ENCODE measurements at regions not wholly inside any gene's neighbourhood (a gene's known extent, or its start where the extent isn't known, plus 50 kb on each side); places are given as distances from the start of the nearest gene placed in this dataset.

DNA sequence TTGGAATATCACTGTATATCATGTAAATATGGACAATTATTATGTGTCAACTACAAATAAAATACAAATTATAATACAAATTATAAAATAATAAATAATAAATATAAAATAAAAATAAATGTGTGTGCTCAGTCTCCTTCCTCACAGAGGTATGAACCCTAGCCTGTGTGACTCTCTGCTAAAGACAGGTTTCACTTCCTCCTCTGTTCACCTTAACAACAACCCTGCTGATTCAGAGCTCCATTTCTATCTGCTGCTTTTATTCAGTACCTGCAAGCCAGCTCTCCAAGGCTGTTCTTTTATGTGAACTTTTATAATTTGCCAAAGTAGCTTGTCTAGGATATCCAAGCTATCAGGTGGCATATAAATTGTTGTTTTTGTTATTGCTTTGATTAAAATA is 610.7 kb upstream of the GRM7 start:
- intact Hi-C loops (cut with micrococcal nuclease): no loop called here
- H3K4me2 ChIP-seq (ENCODE audit: insufficient read depth, low read length): no peak overlapping the region
- no peaks in the 10 kb centered on the region for H3K79me2 ChIP-seq (ENCODE audit: control insufficient read depth, insufficient read depth, low read length)
- no peak overlapping the region for H3K4me3 ChIP-seq (replicated peaks in 1 of 3; ENCODE audit: insufficient read depth in 1 of 3, low read depth in 1 of 3, low read length in 3 of 3)
- no peak for FAIRE-seq
- POLR2A ChIA-PET: no interaction called here
- H3K9me3 ChIP-seq (replicated peaks; ENCODE audit: control insufficient read depth, insufficient read depth, low read length): peaks cover 1% of the 10 kb centered on the region
- H2AFZ ChIP-seq (ENCODE audit: low read depth, low read length): no peak overlapping the region
- DNase-seq (ENCODE audit: low read depth, low spot score): no peak
- H3K9ac ChIP-seq (replicated peaks; ENCODE audit: extremely low read depth, insufficient read depth, low read length): no peak overlapping the region
- H4K20me1 ChIP-seq (replicated peaks; ENCODE audit: control insufficient read depth, extremely low read depth, insufficient read depth, low read length): no peaks in the 10 kb centered on the region
- no peak overlapping the region for H3K27ac ChIP-seq (ENCODE audit: insufficient read depth, low read depth, low read length)
- H3K27me3 ChIP-seq (ENCODE audit: control insufficient read depth in 2 of 2, insufficient read depth in 2 of 2, low read length in 2 of 2): no peaks in the 10 kb centered on the region
- dilution Hi-C loops (cut with MboI; ENCODE audit: extremely low pct_ligation_motif_present, low sequenced_read_pairs): no loop called here
- BruUV-seq (replicated peaks): no TSS peak
- H3K4me1 ChIP-seq (ENCODE audit: control insufficient read depth, extremely low read depth, insufficient read depth, low read length): no peaks in the 10 kb centered on the region
- CTCF ChIA-PET: no interaction called here
- no peaks in the 10 kb centered on the region for H3K36me3 ChIP-seq (ENCODE audit: control insufficient read depth in 2 of 2, extremely low read depth in 1 of 2, insufficient read depth in 2 of 2, low read length in 2 of 2)
- no peaks in the 10 kb centered on the region for H3K9me1 ChIP-seq (replicated peaks; ENCODE audit: control insufficient read depth, extremely low read depth, insufficient read depth, low read length)
- TF ChIP-seq EZH2 (IDR thresholded peaks at IDR 0.05; ENCODE audit: borderline replicate concordance, low read depth, low read length, severe bottlenecking): no peak
- TF ChIP-seq POLR2AphosphoS5 (IDR thresholded peaks at IDR 0.05; ENCODE audit: insufficient read depth, low read depth, low read length): no peak
- TF ChIP-seq POLR2A (IDR thresholded peaks at IDR 0.05; ENCODE audit: low read depth, low read length): no peak
- no peak for TF ChIP-seq CTCF (IDR thresholded peaks at IDR 0.05; ENCODE audit: extremely low read depth in 1 of 2, insufficient read depth in 1 of 2, low read depth in 1 of 2, low read length in 2 of 2)
- no peak for TF ChIP-seq MYC (IDR thresholded peaks at IDR 0.05; ENCODE audit: low read depth, low read length)
- TF ChIP-seq, protein P1, sequence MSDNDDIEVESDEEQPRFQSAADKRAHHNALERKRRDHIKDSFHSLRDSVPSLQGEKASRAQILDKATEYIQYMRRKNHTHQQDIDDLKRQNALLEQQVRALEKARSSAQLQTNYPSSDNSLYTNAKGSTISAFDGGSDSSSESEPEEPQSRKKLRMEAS (IDR thresholded peaks at IDR 0.05; ENCODE audit: insufficient read depth, insufficient read length): no peak
- TF ChIP-seq FOS (IDR thresholded peaks at IDR 0.05; ENCODE audit: borderline replicate concordance, insufficient read depth, low read length): no peak
- TF ChIP-seq GATA2 (IDR thresholded peaks at IDR 0.05; ENCODE audit: insufficient read depth, insufficient read length, low read depth, low read length): no peak
- TF ChIP-seq JUN (IDR thresholded peaks at IDR 0.05; ENCODE audit: borderline replicate concordance, insufficient read depth, insufficient read length, low read depth): no peak

Data from endothelial cell of umbilical vein (primary cell).